ENCODE measurements at regions not wholly inside any gene's neighbourhood (a gene's known extent, or its start where the extent isn't known, plus 50 kb on each side); places are given as distances from the start of the nearest gene placed in this dataset.

DNA sequence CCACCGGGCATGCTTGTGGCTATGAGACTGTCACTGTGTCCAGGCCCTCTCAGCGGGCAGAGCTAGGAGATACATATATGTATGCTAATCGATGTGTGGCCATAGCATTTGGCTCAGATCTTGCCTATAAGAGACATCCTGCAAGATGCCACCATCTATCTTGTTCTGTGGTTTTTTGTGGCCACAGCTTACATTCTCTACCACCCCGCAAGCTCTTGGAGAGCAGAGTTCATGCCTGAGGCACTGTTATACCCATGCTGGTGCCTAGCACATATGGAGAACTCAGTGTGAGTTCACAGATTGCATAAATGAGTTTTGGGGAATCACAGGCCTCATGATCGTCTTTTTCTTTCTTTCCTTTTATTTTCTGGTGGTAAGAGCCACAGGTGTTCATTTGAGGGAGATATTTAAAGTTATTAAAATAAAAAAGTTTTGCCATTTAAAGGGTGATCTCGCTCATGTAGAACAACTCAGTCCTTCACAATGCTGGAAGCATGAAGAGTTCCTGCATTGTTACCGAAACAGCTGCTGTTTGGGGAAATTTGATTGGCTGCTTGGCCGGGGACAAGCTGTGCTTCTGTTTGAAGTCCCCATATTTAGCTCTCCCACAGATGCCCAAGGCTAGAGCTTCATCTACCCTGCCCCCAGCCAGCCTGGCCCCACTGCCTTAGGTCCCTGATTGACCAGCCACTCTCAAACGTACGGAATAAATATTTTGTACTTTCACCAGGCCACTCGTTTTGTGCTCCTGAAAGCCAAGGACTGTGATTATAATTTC is 169.2 kb upstream of the MAP1B start:
- Histone ChIP-seq H3K27me3 (ENCODE audit: control insufficient read depth, extremely low read depth, insufficient read depth, low read length) (no peaks in the 10 kb centered on the region), H3K36me3 (ENCODE audit: control insufficient read depth in 2 of 2, extremely low read depth in 1 of 2, insufficient read depth in 2 of 2, low read length in 2 of 2) (no peaks in the 10 kb centered on the region), H3K9ac (ENCODE audit: control insufficient read depth, extremely low read depth, insufficient read depth, low read length) (no peak overlapping the region), H4K20me1 (ENCODE audit: control insufficient read depth, extremely low read depth, insufficient read depth, low read length) (no peaks in the 10 kb centered on the region), H3K27ac (ENCODE audit: control insufficient read depth, insufficient read depth, low read length) (no peak overlapping the region), H3K4me1 (ENCODE audit: control insufficient read depth, extremely low read depth, insufficient read depth, low read length) (peaks cover 9% of the 10 kb centered on the region), H3K4me3 (ENCODE audit: control insufficient read depth in 2 of 3, extremely low read depth in 1 of 3, insufficient read depth in 2 of 3, low read depth in 1 of 3, low read length in 3 of 3) (no peak overlapping the region), H3K9me3 (ENCODE audit: control insufficient read depth, low read depth, low read length) (no peaks in the 10 kb centered on the region), H3K9me1 (ENCODE audit: control insufficient read depth, extremely low read depth, insufficient read depth, low read length) (no peaks in the 10 kb centered on the region), H3K4me2 (ENCODE audit: control insufficient read depth, extremely low read depth, insufficient read depth, low read depth, low read length) (no peak overlapping the region), H2AFZ (ENCODE audit: control insufficient read depth, low read length) (no peak overlapping the region), H3K79me2 (ENCODE audit: control insufficient read depth, insufficient read depth, low read length) (no peaks in the 10 kb centered on the region)
- dilution Hi-C loops (cut with MboI; ENCODE audit: extremely low pct_ligation_motif_present, low sequenced_read_pairs), result no loop called here
- FAIRE-seq, result no peak
- no peak for TF ChIP-seq EZH2 (IDR thresholded peaks at IDR 0.05; ENCODE audit: low read length)
- TF ChIP-seq, protein P1, sequence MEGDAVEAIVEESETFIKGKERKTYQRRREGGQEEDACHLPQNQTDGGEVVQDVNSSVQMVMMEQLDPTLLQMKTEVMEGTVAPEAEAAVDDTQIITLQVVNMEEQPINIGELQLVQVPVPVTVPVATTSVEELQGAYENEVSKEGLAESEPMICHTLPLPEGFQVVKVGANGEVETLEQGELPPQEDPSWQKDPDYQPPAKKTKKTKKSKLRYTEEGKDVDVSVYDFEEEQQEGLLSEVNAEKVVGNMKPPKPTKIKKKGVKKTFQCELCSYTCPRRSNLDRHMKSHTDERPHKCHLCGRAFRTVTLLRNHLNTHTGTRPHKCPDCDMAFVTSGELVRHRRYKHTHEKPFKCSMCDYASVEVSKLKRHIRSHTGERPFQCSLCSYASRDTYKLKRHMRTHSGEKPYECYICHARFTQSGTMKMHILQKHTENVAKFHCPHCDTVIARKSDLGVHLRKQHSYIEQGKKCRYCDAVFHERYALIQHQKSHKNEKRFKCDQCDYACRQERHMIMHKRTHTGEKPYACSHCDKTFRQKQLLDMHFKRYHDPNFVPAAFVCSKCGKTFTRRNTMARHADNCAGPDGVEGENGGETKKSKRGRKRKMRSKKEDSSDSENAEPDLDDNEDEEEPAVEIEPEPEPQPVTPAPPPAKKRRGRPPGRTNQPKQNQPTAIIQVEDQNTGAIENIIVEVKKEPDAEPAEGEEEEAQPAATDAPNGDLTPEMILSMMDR (optimal IDR thresholded peaks at IDR 0.05 in 1 of 3, IDR thresholded peaks at IDR 0.05 in 1 of 3, conservative IDR thresholded peaks at IDR 0.05 in 1 of 3; ENCODE audit: extremely low read depth in 1 of 3, insufficient read depth in 2 of 3, low read length in 3 of 3), result no peak
- DNase-seq (ENCODE audit: low read depth, low spot score), result no peak

- H3K4me1 ChIP-seq (ENCODE audit: control insufficient read depth, extremely low read depth, insufficient read depth, low read length), result peaks cover 9% of the 10 kb centered on the region
- no peak overlapping the region for H3K9ac ChIP-seq (ENCODE audit: control insufficient read depth, extremely low read depth, insufficient read depth, low read length)
- H3K4me2 ChIP-seq (ENCODE audit: control insufficient read depth, extremely low read depth, insufficient read depth, low read depth, low read length), result peak overlapping the region; percentile 33
- peak overlapping the region; percentile 71 for H2AFZ ChIP-seq (ENCODE audit: control insufficient read depth, low read length)
- no peaks in the 10 kb centered on the region for H4K20me1 ChIP-seq (ENCODE audit: control insufficient read depth, extremely low read depth, insufficient read depth, low read length)
- H3K27ac ChIP-seq (ENCODE audit: control insufficient read depth, insufficient read depth, low read length), result no peak overlapping the region
- dilution Hi-C loops (cut with MboI; ENCODE audit: extremely low pct_ligation_motif_present, low sequenced_read_pairs), result no loop called here
- no peak overlapping the region for H3K4me3 ChIP-seq (ENCODE audit: control insufficient read depth in 2 of 3, extremely low read depth in 1 of 3, insufficient read depth in 2 of 3, low read depth in 1 of 3, low read length in 3 of 3)
- no peaks in the 10 kb centered on the region for H3K79me2 ChIP-seq (ENCODE audit: control insufficient read depth, insufficient read depth, low read length)
- no peaks in the 10 kb centered on the region for H3K9me1 ChIP-seq (ENCODE audit: control insufficient read depth, extremely low read depth, insufficient read depth, low read length)
- FAIRE-seq (peak; percentile 62), DNase-seq (ENCODE audit: low read depth, low spot score) (peak; percentile 17)
- no peaks in the 10 kb centered on the region for H3K27me3 ChIP-seq (ENCODE audit: control insufficient read depth, extremely low read depth, insufficient read depth, low read length)
- H3K9me3 ChIP-seq (ENCODE audit: control insufficient read depth, low read depth, low read length), result no peaks in the 10 kb centered on the region
- no peaks in the 10 kb centered on the region for H3K36me3 ChIP-seq (ENCODE audit: control insufficient read depth in 2 of 2, extremely low read depth in 1 of 2, insufficient read depth in 2 of 2, low read length in 2 of 2)
- no peak for TF ChIP-seq EZH2 (IDR thresholded peaks at IDR 0.05; ENCODE audit: low read length)
- TF ChIP-seq, protein P1 (optimal IDR thresholded peaks at IDR 0.05 in 1 of 3, IDR thresholded peaks at IDR 0.05 in 1 of 3, conservative IDR thresholded peaks at IDR 0.05 in 1 of 3; ENCODE audit: extremely low read depth in 1 of 3, insufficient read depth in 2 of 3, low read length in 3 of 3), result no peak
Observed at GRCh38 chr5:71938895-71939294, 168.4 kb upstream of the MAP1B start.
